GM12872 (cell line): ENCODE measurements at regions not wholly inside any gene's neighbourhood (a gene's known extent, or its start where the extent isn't known, plus 50 kb on each side); places are given as distances from the start of the nearest gene placed in this dataset.

Experiments
- TF ChIP-seq, protein P1 (sequence below): IDR thresholded peaks from 3 replicates; pipeline ENCODE4 v1.5.1; 2011; ENCODE audit warnings: low read depth, mild to moderate bottlenecking, low read length, moderate library complexity; ENCODE audit not compliant: insufficient read depth

DNA sequence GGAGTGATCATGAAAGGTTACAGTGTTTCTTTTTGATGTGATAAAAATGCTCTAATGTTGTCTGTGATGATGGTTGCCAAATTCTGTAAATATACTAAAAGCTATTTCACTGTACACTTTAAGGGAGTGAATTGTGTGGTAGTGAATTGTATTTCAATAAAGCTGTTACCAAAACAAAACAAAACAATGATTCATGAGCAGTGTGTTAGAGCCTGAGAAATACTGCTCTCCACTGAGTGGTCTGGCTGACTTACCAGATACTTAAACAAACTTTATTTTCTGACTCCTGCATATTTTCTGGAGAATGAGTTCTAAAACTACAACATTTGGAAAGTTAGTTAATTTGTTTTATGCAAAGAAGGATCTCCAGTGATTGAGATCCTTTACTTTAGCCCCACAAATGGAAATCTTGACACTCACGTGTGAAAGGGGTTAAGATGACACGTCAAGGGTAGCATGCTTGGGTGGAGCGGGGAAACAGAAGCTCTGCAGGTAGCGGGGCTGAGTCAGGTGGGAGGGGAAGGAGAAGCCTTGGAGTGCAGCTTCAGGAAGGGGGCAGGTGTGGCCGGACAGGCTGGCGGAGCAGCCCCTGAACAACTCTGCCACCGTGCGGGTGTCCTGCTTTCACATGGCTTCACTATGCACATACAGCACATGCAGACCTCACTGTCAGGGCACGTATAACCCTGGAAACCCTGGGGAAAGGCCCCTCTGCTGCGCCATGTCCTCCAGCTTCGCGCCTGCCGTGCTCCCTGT is 256.7 kb downstream of the IRX1 start:
- TF ChIP-seq, protein P1, sequence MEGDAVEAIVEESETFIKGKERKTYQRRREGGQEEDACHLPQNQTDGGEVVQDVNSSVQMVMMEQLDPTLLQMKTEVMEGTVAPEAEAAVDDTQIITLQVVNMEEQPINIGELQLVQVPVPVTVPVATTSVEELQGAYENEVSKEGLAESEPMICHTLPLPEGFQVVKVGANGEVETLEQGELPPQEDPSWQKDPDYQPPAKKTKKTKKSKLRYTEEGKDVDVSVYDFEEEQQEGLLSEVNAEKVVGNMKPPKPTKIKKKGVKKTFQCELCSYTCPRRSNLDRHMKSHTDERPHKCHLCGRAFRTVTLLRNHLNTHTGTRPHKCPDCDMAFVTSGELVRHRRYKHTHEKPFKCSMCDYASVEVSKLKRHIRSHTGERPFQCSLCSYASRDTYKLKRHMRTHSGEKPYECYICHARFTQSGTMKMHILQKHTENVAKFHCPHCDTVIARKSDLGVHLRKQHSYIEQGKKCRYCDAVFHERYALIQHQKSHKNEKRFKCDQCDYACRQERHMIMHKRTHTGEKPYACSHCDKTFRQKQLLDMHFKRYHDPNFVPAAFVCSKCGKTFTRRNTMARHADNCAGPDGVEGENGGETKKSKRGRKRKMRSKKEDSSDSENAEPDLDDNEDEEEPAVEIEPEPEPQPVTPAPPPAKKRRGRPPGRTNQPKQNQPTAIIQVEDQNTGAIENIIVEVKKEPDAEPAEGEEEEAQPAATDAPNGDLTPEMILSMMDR, result no peak

DNA sequence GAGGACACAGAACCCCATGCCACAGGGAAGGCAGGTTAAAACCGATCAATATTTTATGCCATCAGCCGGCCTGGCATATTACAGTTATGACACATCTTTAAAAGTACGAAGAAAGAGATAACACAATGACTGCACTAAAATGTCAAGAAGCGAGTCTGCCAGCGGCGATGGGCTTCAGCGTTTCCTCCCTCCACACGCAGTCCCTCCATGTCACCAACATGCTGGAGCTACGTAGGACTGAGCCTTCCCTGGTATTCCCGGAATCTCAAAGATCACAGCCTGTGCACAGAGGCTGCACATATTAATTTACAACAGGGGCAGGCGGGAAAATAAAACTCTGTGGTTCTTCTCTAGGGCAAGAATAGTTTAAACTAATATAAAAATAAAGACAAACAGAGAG is 257.7 kb downstream of the IRX1 start:
- TF ChIP-seq, protein P1, result no peak

DNA sequence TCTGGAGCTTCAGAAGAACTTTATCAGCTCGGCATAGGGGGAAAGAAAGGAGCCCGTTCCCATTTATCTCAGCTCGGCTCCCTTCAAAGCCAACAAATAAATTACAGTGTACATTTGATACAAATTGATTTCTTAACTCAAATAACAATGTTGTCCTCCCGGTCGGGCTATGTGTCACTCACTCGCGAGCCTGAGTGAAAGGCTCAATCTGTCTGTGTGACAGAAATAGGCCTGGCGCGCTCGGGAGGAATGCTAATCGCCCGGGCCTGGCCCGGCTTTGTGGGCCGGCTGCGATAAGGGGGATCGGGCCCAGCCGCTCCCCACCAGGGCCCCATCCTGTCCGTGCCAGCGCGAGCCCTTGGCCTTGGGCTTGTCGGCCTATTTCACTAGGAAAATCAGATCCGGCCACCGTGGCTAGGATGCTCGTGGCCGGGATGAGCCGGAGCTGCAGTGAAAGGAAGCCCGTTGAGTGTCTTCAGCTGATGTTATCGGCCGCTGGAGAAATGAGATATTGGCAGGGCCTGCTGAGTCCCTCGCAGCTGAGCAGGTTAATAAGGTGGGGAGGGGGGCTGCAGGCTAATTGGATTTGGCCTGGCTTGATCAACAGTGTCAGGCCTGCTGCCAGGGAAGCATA is 258.7 kb downstream of the IRX1 start:
- TF ChIP-seq, protein P1, result no peak

DNA sequence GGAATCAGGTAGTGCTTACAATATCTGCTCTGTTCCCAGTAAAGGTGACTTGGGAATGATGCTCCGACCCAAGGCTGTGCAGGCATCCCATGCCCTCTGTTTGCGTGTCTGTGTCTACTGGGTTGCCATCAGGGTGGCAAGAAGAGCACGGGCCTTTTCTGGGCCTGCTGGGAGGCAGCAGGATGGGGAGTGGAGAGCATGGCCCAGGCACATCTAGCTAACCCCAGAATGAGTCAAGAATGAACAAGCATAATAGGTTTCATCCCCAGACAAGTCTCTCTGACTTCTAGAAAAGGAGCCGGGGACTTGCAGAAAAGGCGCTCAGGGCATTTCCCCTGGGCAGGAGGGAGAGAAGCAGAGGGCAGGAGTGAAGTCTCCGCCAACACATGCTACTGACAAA is 260.4 kb downstream of the IRX1 start:
- TF ChIP-seq, protein P1, result no peak

DNA sequence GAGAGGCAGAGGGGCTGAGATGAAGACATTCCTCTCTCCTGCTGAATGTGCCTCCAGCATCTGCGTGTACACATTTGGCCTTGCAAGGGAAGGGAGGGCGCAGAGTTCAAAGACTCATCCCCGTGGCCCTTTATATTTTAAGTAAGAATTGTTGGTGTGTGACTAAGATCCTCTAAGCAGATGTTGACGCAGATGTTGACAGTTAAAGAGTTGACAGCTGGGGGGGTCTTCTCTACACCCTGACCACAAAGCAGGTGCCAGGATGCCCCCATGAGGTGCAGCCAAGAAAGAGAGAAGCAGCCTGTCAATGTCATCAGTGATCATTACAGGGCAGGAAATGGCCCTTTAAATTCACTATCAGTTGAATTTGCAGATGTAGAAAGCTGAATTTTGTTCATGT is 262.9 kb downstream of the IRX1 start:
- TF ChIP-seq, protein P1, result no peak

DNA sequence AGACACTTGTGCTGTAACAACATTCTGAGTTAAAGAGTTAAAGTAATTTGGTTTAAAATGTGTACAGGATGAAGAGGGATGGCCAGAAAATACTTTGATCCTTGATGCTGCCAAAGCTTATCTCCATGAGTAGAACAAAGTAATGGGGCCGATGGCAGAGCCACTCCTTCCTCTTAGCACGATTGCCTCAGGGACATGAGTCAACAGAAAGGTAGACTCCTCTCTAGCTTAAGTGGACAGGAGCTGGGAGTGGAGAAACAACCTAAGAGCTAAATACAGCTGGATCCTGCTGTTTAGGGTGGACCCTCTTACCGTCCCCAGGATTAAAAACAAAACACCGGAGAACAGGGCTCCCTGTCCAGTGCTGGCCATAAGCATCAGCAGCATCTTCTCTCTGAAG is 267.3 kb downstream of the IRX1 start:
- TF ChIP-seq, protein P1, result no peak

DNA sequence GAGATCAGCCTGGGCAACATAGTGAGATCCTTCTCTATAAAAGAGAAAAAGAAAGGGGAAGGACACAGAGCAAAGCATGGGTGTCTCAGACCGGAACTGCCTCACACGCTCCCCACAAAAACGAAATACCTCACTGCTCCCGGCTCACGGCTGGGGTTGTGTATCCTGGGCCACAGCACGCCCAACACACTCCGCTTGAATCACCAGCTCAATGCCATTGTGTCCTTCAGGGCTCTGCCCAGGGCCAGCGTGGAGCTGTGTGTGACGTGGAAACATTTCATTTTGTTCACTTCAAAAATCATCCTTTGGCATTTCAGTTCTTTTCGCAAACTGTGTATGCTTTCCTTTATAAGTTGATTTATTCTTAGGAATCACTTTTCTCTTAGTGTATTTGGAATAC is 279.5 kb downstream of the IRX1 start:
- TF ChIP-seq, protein P1, result no peak
